GM19035 (cell line): ENCODE measurements at regions not wholly inside any gene's neighbourhood (a gene's known extent, or its start where the extent isn't known, plus 50 kb on each side); places are given as distances from the start of the nearest gene placed in this dataset.
"Not testable (repeated sequence)": the region's sequence is repeated elsewhere in the genome, so short reads cannot be mapped to it uniquely, and the experiment has no call there.

ENCODE experiments used
- ATAC-seq: cut with Tn5 transposase; IDR thresholded peaks from one replicate; pipeline ENCODE4 v1.9.1; 2021; ENCODE audit not compliant: unreplicated experiment

DNA sequence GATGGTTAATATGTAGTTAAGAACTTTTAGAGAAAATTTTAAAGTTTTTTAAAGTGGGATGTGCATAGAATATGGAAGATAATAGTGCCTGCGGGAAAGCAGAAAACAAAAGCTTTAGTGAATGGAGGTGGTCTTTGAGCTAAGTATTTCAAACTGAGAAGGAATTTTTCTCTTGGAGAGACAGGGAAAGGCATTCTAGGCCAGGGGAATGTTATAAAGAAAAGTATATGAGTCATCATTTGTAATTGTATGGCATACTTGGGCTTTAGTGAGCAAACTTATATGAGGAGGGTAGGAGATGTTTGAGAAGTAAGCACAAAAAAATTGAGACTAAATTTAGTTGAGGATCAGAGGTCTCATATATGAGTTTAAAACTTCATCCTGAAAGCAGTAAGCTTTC is 467.0 kb downstream of the PPARGC1A start:
- no peak for ATAC-seq

DNA sequence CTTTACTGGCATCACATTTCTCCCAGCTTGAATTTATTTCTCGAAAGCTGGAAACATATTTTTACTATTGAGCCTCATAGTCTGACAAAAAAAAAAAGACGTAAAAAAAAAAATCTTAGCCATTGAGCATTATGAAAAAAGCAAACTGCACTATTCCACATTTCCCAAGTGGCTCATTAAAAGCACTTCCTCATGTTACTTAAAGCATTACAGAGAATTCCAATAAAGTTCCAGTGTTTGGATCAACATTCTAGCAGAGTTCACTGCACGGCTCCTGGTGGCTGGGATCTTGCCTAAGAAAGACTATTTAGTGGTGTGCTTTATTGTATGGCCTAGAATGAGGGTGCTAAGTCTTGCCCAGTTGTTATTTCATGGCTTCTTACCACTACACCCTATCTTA is 476.2 kb downstream of the PPARGC1A start:
- no peak for ATAC-seq

GRCh38 chr4:23412701-23413100 is 477.1 kb downstream of the PPARGC1A start:
- no peak for ATAC-seq

DNA sequence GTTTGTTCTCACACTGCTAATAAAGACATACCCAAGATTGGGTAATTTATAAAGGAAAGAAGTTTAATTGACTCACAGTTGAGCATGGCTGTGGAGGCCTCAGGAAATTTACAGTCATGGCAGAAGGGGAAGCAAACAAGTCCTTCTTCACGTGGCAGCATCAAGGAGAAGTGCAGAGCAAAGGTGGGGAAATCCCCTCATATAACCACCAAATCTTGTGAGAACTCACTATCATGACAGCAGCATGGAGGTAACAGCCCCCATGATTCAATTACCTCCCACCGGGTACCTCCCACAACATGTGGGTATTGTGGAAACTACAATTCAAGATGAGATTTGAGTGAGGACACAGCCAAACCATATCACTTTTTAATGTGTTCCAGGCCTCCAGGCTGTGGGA is 480.9 kb downstream of the PPARGC1A start:
- not testable (repeated sequence) for ATAC-seq

DNA sequence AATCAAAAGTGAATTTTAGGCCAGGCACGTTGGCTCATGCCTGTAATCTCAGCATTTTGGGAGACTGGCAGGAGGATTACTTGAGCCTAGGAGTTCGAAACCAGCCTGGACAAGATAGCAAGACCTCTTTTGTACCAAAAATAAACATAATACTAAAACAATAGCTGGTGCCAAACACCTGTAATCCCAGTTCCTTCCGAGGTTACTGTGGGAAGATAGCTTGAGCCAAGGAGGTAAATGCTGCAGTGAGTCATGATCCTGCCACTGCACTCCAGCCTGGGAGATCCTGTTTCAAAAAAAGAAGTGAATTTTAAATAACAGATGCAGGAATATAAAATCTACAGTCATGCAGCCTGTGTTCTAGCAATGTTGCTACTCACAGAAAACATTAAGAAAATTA is 488.3 kb downstream of the PPARGC1A start:
- ATAC-seq, result no peak

GRCh38 chr4:23392860-23393458 is 496.9 kb downstream of the PPARGC1A start:
- no peak for ATAC-seq

- ATAC-seq, result no peak
These were observed 499.6 kb downstream of the PPARGC1A start for GRCh38 chr4:23390246-23390645.

DNA sequence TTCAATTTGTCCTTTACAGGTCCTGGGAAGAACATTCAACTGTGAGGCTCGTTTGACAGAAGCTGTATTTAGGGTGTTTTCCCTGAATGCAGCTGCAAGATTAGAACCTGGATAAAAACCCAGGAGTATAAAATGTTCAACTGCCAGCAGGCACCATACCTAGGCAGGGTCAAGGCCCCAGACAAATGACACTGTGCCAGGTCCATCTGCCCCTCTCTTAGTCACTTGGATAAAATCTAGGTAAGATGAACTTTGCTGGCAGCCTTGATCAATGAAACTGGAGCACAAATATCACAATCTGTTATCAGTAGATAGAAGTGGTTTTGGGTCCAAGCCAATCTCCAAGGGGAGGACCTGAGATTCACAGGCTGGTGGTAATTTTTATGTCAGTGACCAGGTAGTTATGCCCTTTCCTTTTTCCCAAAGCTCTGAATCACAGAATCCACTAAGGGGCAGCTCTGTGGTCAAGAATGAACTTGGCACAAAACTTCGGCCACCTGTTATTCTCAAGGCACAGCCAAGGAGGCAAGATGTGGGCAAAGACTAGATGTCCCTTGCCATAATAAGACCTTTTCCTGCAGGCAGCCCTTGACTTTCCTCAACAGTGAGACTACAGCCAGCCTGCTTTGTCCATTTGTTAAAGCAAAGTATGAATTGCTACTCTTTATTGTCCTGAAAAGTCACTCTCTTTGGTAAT is 501.0 kb downstream of the PPARGC1A start:
- no peak for ATAC-seq

GRCh38 chr4:23388255-23388654 is 501.6 kb downstream of the PPARGC1A start:
- ATAC-seq, result no peak

DNA sequence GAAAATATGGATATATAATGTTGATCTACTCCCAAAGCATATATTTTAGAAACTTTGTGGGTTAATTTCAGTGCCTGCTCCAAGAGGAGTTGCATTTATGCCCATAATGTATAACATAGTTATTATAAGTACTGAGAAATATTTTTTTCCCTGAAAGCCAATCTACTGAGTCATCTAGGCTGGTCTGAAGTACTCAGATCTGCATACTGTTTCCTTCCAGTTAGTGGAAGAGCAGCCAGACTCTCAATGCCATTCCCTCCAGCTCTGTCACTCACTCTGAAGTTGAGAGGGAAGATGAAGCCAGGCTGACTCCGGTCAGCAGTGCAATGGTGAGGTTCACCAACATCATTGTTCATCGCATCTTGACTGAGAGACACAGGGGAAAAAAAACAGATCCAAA is 505.1 kb downstream of the PPARGC1A start:
- no peak for ATAC-seq

- no peak for ATAC-seq
These were observed 507.0 kb downstream of the PPARGC1A start for GRCh38 chr4:23382879-23383278.

GRCh38 chr4:23374259-23374658 is 515.6 kb downstream of the PPARGC1A start:
- no peak for ATAC-seq

- ATAC-seq, result no peak
These were observed 516.6 kb downstream of the PPARGC1A start for GRCh38 chr4:23373261-23373660.

DNA sequence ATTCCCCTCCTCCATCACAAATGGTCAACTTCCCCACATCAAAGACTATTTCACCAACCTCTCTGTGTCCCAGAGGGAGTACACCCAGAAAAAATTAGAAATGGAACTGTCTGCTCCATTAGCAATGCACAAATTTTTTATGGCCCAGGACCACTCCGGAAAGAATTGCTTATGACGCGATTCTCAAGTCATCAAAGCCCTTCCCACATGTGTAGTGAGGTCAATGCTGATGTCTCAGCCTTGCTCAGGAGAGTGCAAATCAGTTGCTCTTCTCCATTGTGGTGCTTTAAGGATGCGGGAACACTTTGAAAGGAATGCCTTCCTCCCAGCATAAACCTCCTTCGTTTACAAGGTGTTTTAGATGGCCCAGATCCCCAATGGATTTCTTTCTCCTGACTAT is 518.3 kb downstream of the PPARGC1A start:
- ATAC-seq, result no peak

DNA sequence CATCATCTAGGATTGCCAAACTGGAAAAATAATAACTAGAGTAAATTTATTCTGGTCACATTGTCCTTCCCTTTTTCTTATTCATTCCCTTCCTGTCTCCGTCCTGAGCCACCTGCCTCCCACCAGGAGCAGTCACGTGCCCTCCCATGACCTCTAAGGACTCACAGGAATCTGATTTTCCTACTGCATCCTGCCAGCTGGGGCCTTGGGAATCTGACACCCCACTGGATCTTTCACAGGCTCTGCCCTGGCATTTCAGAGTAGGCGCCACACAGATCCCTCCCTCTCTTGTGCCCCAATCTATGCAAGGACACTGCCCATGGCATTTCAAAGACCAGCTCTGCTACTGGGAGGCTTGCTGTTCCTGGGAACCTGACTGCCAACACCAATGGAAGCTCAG is 520.5 kb downstream of the PPARGC1A start:
- ATAC-seq, result no peak

- no peak for ATAC-seq
These were observed 521.7 kb downstream of the PPARGC1A start for GRCh38 chr4:23368081-23368697.

DNA sequence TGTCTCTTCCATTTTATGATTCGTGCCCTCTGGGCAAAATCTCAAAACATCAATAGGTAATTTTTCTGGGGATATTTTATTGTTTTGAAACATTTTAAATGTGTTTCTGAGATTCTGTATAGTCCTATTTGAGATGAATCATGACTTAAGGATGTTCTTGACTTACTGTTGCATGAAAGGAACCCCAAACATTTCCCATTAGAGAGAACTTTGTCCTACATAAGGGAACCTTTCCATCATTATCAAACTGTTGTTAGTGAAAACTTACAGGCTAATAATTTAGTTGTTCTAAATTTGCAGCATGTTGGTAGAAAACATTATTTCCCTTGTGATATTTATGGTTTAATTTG is 523.3 kb downstream of the PPARGC1A start:
- ATAC-seq, result no peak

DNA sequence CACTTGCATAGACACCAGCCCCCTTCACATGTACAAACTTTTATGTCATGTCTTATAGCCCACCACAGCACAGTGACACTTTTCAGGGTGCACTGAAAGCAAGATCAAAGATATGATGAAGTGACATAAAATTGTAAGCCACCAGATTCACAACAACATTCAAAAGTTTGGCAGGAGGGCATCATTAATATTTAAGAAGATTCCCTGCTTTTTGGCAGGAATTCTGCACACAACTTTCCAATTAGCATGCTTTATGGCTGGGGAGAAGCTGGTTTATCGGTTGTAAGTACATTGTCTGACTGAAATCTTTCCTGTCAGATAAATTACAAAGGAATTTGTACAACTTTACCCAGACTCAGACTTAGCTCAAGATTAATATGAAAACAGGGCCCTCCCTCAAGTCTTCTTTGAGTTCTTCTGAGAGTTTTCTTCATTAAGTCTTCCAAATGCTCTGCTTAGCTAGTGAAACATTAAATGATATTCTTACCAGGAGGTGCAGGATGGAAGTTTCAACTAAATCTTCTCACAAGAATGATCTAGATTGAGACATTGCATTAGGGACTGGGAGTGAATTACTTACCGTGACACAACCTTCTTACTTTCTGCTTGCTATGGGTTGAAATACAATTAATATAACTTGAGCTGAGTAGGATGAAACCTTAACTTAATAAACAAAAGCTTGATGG is 523.8 kb downstream of the PPARGC1A start:
- no peak for ATAC-seq

- no peak for ATAC-seq
These were observed 524.8 kb downstream of the PPARGC1A start for GRCh38 chr4:23365086-23365485.

DNA sequence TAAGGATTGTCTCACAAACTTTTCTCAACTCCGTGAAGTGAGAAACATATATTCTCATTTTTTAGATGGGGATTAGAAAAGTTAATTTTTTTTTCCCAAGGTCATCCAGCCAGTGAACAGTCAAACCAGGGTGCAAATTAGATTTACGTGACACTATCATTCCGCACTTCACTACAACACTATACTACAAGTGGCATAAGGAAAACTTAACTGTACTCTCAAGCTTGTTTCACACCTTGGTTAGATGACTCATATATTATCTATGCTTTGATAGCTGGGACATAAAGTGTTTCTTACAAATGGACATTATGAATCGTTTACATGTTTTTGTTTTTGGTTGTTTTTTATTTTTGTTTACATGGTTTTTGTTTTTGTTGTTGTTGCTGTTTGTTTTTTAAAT is 525.7 kb downstream of the PPARGC1A start:
- ATAC-seq, result no peak

GRCh38 chr4:23361453-23361852 is 528.4 kb downstream of the PPARGC1A start:
- ATAC-seq, result no peak

- ATAC-seq, result no peak
These were observed 529.1 kb downstream of the PPARGC1A start for GRCh38 chr4:23360718-23361117.
